Fibroblast of villous mesenchyme (primary cell): ENCODE measurements at regions not wholly inside any gene's neighbourhood (a gene's known extent, or its start where the extent isn't known, plus 50 kb on each side); places are given as distances from the start of the nearest gene placed in this dataset.
A peak's percentile ranks its signal among the peaks of the same experiment; 100 is the strongest.

Experiments
- DNase-seq: peaks from one replicate; pipeline ENCODE4 v3.0.0-alpha.2; 2010; ENCODE audit warnings: low read depth
- H3K4me3 ChIP-seq: 2 replicates; pipeline ENCODE4 v1.5.1; 2011; ENCODE audit warnings: low read depth, mild to moderate bottlenecking, low read length
- TF ChIP-seq, protein P1 (sequence below): IDR thresholded peaks from 2 replicates; pipeline ENCODE4 v1.5.1; 2012; ENCODE audit warnings: low read depth, mild to moderate bottlenecking, low read length; ENCODE audit not compliant: insufficient read depth

DNA sequence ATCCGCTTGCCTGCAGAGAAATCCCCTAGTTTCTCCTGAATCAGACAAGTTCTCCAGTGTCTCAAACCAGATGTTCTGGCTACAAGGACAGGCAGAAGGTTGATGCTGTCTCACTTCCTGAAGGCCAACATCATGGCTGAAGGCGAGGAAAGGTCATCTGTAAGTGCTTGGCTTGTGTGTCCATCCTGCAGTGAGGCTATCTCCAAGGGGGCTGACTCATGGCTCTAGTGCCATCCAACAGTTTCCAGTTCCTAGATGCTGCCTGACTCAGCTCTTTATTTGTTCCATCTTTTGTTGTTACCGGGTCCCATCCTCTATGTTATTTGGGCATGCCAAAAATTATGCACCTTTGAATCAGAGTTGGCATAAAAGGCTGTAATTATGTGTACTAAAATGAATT lies 232.1 kb upstream of the TBX3 start:
- TF ChIP-seq, protein P1, sequence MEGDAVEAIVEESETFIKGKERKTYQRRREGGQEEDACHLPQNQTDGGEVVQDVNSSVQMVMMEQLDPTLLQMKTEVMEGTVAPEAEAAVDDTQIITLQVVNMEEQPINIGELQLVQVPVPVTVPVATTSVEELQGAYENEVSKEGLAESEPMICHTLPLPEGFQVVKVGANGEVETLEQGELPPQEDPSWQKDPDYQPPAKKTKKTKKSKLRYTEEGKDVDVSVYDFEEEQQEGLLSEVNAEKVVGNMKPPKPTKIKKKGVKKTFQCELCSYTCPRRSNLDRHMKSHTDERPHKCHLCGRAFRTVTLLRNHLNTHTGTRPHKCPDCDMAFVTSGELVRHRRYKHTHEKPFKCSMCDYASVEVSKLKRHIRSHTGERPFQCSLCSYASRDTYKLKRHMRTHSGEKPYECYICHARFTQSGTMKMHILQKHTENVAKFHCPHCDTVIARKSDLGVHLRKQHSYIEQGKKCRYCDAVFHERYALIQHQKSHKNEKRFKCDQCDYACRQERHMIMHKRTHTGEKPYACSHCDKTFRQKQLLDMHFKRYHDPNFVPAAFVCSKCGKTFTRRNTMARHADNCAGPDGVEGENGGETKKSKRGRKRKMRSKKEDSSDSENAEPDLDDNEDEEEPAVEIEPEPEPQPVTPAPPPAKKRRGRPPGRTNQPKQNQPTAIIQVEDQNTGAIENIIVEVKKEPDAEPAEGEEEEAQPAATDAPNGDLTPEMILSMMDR, result no peak
- peak; percentile 55 for DNase-seq

DNA sequence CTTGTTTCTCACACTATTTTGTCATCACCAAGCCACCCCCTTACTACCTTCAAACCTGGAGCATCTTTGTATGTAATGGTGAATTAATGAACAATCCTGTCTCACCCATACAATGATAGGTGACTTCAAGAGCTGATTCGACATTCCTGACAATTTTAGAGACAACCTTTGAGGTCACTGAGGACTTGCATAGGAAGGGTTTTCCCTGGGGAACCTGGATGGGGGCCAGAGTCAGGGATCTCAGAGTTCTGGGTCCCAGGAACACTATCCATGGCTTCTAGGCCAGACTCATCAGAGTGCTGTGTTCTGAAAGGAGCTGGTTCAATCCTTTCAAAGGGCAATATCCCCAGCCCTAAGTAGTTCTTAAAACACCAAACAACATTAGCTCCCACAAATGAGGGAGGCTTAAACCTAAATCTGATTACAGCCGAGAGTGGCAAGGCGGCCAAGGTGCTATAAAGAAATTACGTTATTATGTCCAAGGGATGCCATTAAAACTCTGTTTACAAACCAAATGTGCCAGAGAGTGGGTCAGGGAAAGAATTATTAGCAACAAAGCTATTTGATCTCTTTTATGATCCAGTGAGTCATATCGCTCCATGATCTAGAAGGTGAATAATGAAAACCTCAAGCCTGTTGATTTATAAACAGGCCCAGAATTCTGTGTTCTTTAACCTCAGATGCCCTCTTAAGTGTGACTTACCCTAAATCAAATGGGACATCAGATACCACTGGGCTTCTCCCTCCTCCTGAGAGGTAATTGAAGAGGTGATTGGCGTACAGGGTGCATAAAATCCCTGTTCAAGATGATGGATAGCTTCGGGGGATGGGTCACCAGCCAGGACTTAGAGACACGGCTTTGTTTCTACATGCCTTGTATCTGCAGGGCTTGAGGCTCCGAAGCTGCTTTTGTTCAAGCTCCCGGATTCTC lies 230.2 kb upstream of the TBX3 start:
- DNase-seq, result peak; percentile 86

More for the DNA sequence above, 232.1 kb upstream of the TBX3 start:
- H3K4me3 ChIP-seq, result no peak overlapping the region

DNA sequence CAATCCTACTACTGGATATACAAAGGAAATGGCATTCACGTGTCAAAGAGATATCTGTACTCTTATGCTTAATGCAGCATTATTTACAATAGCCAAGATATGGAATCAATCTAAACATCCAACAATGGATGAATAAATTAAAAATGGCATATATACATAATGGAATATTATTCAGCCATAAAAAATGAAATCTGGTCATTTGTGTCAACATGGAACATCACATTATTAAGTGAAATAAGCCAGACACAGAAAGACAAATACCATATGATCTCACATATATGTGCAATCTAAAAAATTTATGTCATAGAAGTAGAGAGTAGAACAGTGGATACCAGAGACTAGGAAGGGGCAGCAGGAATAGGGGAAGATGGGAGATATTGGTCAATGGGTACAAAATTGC lies 228.8 kb upstream of the TBX3 start:
- no peak overlapping the region for H3K4me3 ChIP-seq
- DNase-seq, result no peak
- TF ChIP-seq, protein P1, result no peak

More for the DNA sequence above, 230.2 kb upstream of the TBX3 start:
- TF ChIP-seq, protein P1, result no peak
- H3K4me3 ChIP-seq, result no peak overlapping the region

DNA sequence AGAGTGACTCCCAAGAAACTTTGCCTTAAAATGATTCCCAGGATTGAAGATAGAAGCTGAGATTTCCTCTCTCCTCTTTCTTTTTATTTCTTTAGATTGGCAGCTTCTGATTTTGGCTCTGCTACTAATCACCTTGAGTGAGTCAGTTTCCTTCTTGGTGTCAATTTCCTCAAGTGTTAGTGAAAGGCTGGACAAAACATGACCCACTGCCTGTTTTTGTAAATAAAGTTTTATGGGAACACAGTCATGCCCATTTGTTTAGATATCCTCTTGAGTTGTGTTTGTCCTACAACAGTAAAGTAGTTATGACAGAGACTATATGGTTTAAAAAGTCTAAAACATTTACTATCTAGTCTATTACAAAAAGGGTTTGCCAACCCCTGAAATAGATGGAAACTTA lies 227.2 kb upstream of the TBX3 start:
- TF ChIP-seq, protein P1, result no peak
- peak; percentile 31 for DNase-seq
- H3K4me3 ChIP-seq, result no peak overlapping the region

DNA sequence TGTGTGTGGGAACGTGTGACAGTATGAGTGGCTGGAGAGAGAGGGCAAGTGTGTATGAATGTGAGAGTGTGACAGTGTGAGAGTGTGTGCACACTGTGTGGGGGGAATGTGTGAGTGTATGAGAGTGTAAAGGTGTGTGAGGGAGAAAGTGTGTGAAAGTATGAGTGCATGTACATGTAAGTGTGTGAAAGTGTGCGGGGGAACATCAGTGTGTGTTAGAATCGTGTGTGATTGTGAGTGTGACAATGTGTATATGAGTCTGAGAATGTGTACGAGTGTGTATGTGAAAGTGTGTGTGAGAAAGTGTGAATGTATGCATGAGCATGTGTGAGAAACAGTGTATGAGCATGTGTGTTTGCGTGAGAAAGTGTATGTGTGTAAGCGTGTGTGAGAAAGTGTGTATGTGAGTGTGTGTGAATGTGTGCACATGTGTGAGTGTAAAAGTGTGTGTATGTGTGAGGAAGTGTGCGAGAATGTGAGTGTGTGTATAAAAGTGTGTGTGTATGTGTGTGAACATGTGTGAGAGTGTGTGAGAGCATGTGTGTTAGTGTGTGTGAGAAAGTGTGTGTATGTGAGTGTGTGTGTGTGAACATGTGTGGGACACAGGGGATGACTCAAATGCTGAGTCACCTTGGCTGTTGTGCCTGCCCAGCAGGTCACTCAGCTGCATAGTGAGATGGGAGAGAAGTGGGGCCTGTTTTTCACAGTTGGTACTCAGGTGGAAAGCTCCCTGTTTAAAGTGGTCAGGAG lies 220.5 kb upstream of the TBX3 start:
- H3K4me3 ChIP-seq, result no peak overlapping the region
- TF ChIP-seq, protein P1, result no peak
- DNase-seq, result peak; percentile 30

DNA sequence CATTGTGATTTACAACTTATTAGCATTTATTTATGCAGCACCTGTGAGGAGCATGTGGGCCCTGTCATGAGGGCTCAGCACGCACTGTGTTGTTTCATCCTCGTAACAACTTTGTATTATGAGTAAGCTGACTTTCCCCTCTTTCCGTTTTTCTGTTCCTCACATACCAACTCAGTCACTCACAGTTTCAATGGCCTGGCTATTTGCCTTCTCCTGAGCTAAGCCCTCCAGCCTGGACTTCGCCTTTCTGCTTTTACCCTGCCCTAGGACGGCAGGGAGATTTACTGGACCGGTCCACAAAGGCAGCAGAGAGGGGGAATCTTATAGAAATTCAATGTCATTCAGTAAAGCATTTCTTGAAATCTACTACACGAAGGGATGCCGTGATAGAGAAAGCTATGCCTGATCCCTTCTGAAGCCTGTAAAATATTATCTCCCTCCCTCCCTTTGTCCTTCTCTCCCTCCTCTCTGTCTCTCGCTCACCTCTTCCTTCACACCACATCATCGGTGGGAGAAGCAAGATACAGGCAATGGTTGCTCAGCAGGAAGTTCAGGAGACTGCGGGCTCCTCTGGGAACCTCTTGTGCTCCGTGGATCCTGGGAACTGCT lies 219.2 kb upstream of the TBX3 start:
- no peak overlapping the region for H3K4me3 ChIP-seq
- DNase-seq, result peak; percentile 47
- TF ChIP-seq, protein P1, result no peak
